HCT116 (cell line): ENCODE measurements at regions not wholly inside any gene's neighbourhood (a gene's known extent, or its start where the extent isn't known, plus 50 kb on each side); places are given as distances from the start of the nearest gene placed in this dataset.
"Not testable (repeated sequence)": the region's sequence is repeated elsewhere in the genome, so short reads cannot be mapped to it uniquely, and the experiment has no call there.

Experiments
- CTCF ChIP-seq, 3 experiments: fragments of 200-600 bp in 1 of 3; sonication (generic) in 1 of 3; IDR thresholded peaks in 2 of 3; conservative IDR thresholded peaks in 1 of 3; 2 replicates each; pipeline ENCODE4 v1.5.1; 2012 to 2017; ENCODE audit warnings: low read depth in 2 of 3, low read length in 2 of 3, antibody characterized with exemption in 1 of 3, borderline replicate concordance in 1 of 3, control low read depth in 1 of 3, mild to moderate bottlenecking in 1 of 3, mixed read lengths in 1 of 3, mixed run types in 1 of 3, moderate library complexity in 1 of 3; ENCODE audit not compliant: insufficient read depth in 1 of 3
- EZH2 ChIP-seq: fragments of 200-600 bp; sonication (generic); IDR thresholded peaks from 2 replicates; pipeline ENCODE4 v1.6.1; 2017; ENCODE audit warnings: antibody characterized with exemption, mixed run types
- EZH2phosphoT487 ChIP-seq: fragments of 200-600 bp; IDR thresholded peaks from 2 replicates; pipeline ENCODE4 v1.6.1; 2018; ENCODE audit warnings: antibody characterized with exemption, borderline replicate concordance
- JUND ChIP-seq: IDR thresholded peaks from 2 replicates; pipeline ENCODE4 v1.6.1; 2012
- MAX ChIP-seq: IDR thresholded peaks from 2 replicates; pipeline ENCODE4 v1.6.1; 2012
- POLR2A ChIP-seq: IDR thresholded peaks from 2 replicates; pipeline ENCODE4 v1.7.0; 2011; ENCODE audit warnings: borderline replicate concordance; ENCODE audit not compliant: insufficient read depth, insufficient read length; ENCODE audit errors: extremely low read depth
- SIN3A ChIP-seq: IDR thresholded peaks from 2 replicates; pipeline ENCODE4 v1.6.1; 2012; ENCODE audit warnings: low read depth
- YY1 ChIP-seq: IDR thresholded peaks from 2 replicates; pipeline ENCODE4 v1.6.1; 2011; ENCODE audit warnings: low read length, low read depth, moderate library complexity, mild to moderate bottlenecking; ENCODE audit not compliant: insufficient replicate concordance; ENCODE audit errors: extremely low read depth
- ZFX ChIP-seq: fragments of 450-650 bp; IDR thresholded peaks from 2 replicates; pipeline ENCODE4 v1.6.1; 2017

GRCh38 chr13:93041566-93041965 is 185.0 kb upstream of the GPC6 start:
- not testable (repeated sequence) for TF ChIP-seq MAX; JUND; SIN3A; YY1; EZH2phosphoT487; EZH2; CTCF (IDR thresholded peaks at IDR 0.05 in 2 of 3, conservative IDR thresholded peaks at IDR 0.05 in 1 of 3; ENCODE audit: borderline replicate concordance in 1 of 3, insufficient read depth in 1 of 3, low read depth in 2 of 3, low read length in 2 of 3); ZFX; POLR2A
